ENCODE measurements at regions not wholly inside any gene's neighbourhood (a gene's known extent, or its start where the extent isn't known, plus 50 kb on each side); places are given as distances from the start of the nearest gene placed in this dataset.
"Not testable (repeated sequence)": the region's sequence is repeated elsewhere in the genome, so short reads cannot be mapped to it uniquely, and the experiment has no call there.

DNA sequence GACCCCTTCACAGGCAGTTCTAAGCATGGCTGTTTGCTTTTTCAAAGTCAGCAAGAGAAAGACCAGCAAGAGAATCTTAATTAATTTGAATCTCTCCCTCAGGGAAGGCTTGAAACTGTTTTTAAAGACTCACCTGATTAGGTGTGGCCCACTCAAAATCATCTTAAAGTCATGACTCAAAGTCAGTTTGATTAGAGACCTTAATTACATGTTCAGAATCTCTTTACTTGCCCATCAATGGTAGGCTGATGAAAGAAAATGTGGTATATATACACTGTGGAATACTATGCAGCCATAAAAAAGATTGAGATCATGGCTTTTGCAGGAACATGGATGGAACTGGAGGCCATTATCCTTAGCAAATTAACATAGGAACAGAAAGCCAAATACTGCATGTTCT lies 247.5 kb upstream of the PRKX start:
- no peak for DNase-seq
- TF ChIP-seq GATA1 (IDR thresholded peaks at IDR 0.05; ENCODE audit: low read depth, low read length) = no peak
- TF ChIP-seq POLR2A (IDR thresholded peaks at IDR 0.05; ENCODE audit: low read length) = no peak

DNA sequence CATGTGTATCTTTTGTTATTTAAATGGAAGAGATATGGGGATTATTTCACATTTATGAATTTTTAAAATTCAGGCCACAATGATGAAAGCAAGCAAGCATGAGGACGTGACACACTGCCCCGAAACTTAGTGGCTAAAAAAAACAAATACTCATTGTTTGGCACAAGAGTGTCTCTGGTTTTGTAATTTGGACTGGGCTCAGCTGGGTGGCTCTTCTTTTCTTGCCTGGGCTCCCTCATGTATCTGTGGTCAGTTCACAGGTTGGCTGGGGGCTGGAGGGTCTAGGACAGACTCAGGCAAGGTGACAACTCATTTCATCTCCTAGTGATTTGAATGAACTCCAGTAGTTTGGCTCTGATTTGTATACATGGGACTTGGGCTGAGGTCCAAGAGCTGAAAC lies 238.4 kb upstream of the PRKX start:
- DNase-seq = no peak
- TF ChIP-seq GATA1 (IDR thresholded peaks at IDR 0.05; ENCODE audit: low read depth, low read length) (no peak), POLR2A (IDR thresholded peaks at IDR 0.05; ENCODE audit: low read length) (no peak)

DNA sequence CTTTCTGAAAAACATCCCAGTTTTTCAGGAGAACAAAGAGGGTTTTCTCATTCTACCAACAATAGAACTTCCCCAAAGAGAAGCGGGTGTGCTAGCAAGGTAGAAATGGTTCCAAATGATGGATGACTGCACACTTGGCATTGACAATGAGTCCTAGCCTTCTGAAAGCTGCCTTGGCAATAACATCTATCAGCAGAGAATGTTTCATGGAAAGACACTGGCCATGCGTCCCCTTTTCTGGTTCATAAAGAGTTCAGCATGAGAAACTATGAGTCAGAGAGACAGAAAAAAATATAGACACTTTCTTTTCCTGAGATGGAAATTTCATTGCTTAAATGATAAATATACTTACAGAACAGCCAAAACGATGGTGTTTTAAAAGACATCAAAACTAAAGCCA lies 236.9 kb upstream of the PRKX start:
- DNase-seq = no peak
- TF ChIP-seq POLR2A (IDR thresholded peaks at IDR 0.05; ENCODE audit: low read length) = no peak
- no peak for TF ChIP-seq GATA1 (IDR thresholded peaks at IDR 0.05; ENCODE audit: low read depth, low read length)

DNA sequence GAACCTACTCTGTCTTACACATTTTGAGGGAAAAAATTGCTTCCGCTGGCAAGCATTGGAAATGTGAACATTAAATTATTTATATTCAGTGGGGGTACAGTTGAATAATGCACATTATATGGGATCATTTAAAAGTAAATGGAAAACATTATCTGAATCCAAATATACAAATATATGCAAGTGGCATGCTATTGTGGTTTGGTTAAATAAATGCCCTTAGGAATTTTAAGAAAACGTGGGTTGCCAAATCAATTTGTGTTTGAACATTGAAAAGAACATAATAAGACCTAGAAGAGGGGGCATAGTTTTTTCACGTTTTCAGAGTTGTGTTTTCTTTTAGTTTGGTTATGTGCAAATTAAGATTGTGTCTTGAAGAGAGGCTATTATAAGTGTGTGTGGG lies 230.5 kb upstream of the PRKX start:
- TF ChIP-seq GATA1 (IDR thresholded peaks at IDR 0.05; ENCODE audit: low read depth, low read length) = no peak
- no peak for TF ChIP-seq POLR2A (IDR thresholded peaks at IDR 0.05; ENCODE audit: low read length)

DNA sequence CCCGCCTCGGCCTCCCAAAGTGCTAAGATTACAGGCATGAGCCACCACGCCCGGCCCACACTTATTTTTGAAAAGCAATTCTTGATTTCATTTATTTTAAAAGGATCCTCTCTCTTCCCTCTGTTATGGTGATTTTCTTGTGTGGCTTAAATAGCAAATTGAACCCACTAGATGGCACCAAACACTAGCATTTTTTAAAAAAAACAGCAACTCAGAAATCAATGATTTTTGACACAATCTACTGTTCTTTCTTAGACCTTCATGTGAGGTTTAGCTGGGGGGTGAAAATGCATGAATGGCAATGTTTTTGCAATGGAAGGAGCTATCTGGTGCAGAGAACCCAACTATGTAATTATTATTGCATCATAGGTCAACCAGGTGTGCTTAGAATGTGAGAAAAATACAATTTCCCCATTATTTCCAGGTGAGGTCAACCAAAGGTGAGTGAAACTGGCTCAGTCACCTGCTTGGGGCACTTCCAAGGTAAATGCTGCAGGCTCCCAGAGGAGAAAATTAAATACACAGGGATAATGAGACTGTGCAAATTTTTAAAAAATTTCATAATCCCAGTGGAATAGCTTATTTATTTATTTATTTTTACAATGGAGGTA lies 226.7 kb upstream of the PRKX start:
- peak; percentile 3 to 15 for DNase-seq

More for the DNA sequence above, 230.5 kb upstream of the PRKX start:
- no peak for DNase-seq

DNA sequence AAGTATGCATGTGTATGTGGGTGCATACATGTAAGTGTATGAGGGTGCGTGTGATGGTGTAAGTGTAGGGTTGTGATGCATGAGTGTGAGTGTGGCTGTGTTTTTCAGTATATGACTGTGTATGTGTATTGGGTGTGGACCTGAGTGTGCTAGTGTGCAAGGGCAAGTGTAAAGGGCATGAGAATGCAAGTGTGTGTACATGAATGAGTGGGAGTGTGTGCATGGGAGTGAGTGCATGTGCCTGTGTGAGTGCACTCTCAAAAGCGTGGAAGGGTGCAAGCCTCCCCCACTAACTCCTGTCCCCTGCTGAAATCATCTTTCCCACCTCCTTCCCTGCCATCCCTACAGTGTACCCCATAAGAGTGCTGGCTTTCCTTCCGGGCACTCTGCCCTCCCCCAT lies 225.1 kb upstream of the PRKX start:
- TF ChIP-seq GATA1 (IDR thresholded peaks at IDR 0.05; ENCODE audit: low read depth, low read length) = no peak
- DNase-seq = no peak

More for the DNA sequence above, 226.7 kb upstream of the PRKX start:
- TF ChIP-seq POLR2A (IDR thresholded peaks at IDR 0.05; ENCODE audit: low read length) (no peak), GATA1 (IDR thresholded peaks at IDR 0.05; ENCODE audit: low read depth, low read length) (no peak)

DNA sequence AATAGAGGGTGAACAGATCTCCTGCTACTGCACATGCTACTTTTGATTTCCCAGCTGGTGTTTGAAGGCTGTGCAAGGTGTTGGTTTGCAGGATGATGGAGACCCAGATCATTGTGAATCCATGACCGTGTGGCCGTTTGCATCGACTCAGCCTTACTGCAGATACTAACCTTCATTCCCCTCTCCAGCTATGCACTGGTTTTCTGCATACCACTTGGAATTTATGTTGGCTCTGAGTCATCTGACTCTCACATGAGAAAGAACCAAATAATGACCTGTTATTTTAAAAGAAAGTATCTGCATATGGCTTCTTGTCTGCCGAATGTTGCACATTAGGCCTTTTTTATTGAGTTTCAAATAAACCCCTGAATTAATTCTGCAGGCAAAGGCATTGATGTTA lies 221.7 kb upstream of the PRKX start:
- not testable (repeated sequence) for DNase-seq

DNA sequence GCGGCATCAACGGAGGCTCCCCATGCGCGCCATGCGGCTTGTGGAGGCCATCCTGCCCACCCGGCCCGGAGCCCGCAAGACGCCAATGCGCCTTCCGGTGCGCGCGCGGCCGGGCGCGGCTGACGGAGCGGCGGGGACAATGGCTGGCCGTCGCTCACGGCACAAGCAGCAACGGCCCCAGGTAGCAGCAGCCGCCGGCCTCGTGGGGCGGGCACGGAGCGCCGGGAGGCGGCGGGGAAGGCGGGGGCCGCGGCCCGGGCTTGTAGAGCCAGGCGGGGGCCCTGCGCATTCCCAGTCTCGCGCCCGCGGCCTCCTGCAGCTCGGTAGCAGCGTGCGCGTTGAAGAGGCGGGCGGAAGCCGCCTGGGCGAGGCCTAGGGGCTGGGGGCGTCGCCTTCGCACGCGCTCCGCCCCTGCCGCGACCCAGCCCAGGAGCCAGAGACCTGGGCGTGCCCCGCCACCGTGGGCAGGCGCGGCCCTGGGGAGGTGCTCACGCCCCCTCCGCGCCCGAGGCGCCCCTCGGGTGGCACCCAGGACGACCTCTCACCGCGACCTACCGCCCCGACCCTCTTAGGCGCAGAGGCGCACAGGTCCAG lies 207.1 kb upstream of the PRKX start:
- DNase-seq = not testable (repeated sequence)

DNA sequence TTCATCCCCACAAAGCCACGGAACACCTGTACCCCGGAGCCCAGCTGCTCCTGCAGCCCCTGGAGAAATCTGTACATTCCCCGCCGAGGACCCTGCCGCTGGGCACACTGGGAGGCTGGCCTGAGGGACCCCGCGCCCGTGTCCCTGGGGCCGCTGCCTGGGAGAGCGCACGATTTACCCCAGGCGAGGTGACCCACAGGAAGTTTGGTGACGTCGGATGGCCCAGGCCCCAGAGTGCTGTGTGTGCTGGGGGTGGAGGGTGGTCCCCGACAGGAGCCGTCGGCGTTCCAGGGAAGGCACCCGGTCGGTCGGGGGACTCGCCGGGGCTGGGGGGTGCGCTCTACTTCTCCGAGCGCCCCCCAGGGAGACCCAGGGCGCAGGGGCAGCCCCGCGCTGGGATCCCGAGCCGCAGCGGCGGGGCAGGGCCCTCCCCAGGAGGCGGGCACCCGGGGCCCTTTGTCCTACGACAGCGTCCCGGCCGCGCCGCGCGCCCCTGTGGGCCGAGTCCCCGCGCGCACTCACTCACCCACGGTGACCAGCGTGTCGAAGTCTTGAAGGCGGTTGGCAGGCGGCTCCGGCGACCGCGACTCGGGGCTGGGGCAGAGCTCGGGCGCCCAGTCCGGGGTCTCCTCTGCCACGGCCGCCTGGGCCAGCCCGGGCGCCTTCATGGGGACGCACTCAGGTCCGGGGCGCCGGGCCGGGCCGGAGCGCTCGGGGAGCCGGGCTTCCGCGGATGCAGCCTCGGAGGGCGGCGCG lies 206.4 kb upstream of the PRKX start:
- not testable (repeated sequence) for DNase-seq

DNA sequence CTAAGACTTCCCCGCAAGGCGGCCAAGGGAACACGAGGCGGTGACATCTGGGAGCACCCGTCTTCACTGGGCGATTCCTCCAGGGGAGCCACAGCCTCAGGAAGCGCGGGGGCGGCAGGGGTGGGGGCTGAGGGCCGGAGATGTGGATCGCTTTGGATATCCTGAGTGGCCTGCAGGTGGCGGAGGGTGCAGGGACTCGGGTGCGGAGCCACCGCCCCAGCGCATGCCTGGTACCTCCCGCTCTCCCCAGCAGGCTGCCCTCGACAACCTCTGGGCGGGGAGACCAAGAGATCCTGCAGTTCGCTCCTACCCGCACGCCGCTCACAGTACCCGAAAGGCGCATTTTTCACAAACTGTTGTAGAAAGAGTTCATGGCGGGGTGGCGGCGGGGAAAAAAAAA lies 201.4 kb upstream of the PRKX start:
- DNase-seq = not testable (repeated sequence)

DNA sequence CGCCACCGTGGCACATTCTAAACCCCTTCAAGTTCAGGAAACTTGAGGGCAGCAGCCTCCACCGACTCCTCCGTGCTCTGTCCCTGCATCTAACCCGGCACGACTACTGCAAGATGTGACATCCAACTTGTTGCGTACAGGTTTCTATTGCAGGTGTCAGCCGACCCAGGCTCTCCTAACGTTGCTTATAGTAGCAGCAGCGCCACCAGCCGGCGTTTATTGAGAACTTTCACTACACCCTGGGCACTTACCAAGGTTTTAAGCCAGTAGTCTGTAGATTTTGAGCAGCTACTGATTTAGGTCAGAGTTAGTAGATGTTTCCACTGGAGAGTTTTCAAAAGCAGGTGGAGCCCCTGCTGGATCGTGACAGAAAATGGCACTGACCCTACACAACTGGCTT lies 200.6 kb upstream of the PRKX start:
- DNase-seq = not testable (repeated sequence)

DNA sequence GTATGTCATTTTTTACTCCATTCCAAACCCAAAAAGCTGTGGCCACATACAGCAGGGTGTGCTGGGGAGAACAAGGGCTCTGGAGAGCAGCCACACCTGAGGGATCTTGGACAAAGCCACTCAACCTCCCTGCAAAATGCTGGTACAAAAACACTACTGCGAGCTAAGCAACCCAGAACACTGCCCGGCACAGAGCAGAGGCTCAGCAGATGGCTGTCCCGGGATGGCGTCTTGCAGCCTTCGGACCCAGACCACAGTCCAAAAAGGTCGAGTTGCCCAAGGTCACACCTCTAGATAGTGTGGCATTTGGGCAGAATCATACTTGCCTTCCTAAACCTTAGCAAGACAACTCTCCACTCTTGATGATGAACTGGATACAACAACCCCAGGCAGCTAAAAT lies 197.6 kb upstream of the PRKX start:
- DNase-seq = not testable (repeated sequence)

DNA sequence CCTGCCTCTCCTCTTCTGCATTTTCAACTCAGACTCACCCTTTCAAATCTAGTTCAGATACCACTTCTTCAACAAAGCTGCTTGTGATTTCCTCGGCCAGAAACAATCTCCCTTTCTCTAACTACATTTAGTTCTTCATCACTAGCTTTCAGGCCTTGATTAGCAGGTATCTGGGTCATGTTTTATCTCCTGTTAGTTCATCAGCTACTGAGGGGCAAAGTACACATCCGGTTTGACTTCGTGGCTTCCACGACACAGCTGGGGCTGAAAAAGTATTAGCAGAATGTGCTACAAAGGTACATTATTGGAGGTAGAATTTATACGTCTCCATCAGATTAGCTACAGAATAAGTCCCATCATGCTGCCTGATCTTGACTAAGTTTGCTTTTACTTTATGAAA lies 197.2 kb upstream of the PRKX start:
- DNase-seq = not testable (repeated sequence)

DNA sequence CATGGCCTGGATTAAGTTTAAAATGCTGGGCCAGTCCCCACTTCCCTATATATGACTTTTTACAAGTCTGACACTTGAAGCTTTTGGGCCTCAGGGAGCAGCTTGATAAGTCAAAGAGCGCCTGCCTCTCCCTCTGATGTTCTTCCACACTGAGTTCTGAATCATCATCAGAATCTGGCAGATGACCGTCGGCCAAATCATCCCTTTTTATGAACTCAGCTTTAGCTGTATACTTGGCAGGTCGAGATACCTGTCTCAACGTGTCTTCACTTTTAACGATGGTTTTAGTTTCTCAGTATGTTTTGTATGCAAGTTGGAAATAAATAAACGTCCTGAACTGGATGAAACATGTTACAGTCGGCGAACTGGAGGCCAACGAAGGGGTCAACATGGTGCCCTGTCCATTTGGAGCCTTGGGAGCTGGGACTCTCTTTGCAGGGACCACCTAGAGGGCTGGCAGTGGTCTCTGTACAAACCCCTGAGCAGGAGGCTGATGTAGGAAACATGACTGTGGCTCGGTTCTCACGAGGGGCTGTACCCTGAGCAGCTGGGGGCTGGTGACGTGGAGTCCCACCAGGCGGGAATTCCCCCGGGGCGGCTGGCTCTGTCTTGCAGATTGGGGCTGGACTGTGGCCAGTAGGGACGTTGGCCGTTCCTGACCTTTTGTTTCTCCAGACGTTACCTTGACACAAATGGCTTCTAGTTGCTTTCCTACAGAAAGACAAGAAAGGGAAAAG lies 192.2 kb upstream of the PRKX start:
- not testable (repeated sequence) for DNase-seq

DNA sequence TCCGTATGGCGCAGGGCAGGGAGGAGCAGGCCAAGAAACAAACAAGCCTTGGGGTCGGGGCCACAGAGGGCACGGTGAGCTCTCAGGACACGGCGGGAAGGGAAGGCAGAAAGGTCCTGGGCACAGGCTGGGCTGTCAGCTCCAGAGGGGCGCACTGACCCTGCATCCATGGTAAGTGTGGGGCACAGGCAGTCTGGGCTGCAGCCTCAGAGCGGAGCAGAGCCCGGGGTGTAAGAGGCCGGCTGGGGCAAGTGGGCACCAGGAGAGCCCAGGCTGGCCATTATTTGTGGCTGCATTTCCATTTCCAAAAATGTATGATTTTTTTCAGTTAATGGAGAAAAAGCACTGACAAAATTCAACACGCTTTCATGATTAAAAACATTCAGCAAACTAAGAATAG lies 188.8 kb upstream of the PRKX start:
- DNase-seq = not testable (repeated sequence)

DNA sequence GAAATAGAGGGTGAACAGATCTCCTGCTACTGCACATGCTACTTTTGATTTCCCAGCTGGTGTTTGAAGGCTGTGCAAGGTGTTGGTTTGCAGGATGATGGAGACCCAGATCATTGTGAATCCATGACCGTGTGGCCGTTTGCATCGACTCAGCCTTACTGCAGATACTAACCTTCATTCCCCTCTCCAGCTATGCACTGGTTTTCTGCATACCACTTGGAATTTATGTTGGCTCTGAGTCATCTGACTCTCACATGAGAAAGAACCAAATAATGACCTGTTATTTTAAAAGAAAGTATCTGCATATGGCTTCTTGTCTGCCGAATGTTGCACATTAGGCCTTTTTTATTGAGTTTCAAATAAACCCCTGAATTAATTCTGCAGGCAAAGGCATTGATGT lies 183.3 kb upstream of the PRKX start:
- not testable (repeated sequence) for DNase-seq

DNA sequence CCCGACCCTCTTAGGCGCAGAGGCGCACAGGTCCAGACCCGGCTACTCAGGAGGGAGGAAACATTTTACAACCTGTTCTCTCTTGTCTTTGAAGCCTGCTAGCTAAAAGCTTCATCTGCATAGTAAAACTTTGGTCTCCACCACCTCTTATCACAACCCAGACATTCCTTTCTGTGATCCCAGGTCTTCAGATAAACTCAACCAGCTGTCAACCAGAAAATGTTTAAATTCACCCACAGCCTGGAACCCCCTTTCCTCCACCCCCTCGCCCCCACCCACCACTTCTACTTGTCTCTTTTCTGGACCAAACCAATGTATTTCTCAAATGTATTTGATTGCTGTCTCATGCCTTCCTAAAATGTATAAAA lies 169.1 kb upstream of the PRKX start:
- not testable (repeated sequence) for DNase-seq

DNA sequence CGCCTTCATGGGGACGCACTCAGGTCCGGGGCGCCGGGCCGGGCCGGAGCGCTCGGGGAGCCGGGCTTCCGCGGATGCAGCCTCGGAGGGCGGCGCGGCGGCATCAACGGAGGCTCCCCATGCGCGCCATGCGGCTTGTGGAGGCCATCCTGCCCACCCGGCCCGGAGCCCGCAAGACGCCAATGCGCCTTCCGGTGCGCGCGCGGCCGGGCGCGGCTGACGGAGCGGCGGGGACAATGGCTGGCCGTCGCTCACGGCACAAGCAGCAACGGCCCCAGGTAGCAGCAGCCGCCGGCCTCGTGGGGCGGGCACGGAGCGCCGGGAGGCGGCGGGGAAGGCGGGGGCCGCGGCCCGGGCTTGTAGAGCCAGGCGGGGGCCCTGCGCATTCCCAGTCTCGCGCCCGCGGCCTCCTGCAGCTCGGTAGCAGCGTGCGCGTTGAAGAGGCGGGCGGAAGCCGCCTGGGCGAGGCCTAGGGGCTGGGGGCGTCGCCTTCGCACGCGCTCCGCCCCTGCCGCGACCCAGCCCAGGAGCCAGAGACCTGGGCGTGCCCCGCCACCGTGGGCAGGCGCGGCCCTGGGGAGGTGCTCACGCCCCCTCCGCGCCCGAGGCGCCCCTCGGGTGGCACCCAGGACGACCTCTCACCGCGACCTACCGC lies 168.6 kb upstream of the PRKX start:
- not testable (repeated sequence) for DNase-seq

DNA sequence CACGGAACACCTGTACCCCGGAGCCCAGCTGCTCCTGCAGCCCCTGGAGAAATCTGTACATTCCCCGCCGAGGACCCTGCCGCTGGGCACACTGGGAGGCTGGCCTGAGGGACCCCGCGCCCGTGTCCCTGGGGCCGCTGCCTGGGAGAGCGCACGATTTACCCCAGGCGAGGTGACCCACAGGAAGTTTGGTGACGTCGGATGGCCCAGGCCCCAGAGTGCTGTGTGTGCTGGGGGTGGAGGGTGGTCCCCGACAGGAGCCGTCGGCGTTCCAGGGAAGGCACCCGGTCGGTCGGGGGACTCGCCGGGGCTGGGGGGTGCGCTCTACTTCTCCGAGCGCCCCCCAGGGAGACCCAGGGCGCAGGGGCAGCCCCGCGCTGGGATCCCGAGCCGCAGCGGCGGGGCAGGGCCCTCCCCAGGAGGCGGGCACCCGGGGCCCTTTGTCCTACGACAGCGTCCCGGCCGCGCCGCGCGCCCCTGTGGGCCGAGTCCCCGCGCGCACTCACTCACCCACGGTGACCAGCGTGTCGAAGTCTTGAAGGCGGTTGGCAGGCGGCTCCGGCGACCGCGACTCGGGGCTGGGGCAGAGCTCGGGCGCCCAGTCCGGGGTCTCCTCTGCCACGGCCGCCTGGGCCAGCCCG lies 167.9 kb upstream of the PRKX start:
- not testable (repeated sequence) for DNase-seq

DNA sequence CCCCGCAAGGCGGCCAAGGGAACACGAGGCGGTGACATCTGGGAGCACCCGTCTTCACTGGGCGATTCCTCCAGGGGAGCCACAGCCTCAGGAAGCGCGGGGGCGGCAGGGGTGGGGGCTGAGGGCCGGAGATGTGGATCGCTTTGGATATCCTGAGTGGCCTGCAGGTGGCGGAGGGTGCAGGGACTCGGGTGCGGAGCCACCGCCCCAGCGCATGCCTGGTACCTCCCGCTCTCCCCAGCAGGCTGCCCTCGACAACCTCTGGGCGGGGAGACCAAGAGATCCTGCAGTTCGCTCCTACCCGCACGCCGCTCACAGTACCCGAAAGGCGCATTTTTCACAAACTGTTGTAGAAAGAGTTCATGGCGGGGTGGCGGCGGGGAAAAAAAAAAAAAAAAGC lies 162.9 kb upstream of the PRKX start:
- DNase-seq = not testable (repeated sequence)

DNA sequence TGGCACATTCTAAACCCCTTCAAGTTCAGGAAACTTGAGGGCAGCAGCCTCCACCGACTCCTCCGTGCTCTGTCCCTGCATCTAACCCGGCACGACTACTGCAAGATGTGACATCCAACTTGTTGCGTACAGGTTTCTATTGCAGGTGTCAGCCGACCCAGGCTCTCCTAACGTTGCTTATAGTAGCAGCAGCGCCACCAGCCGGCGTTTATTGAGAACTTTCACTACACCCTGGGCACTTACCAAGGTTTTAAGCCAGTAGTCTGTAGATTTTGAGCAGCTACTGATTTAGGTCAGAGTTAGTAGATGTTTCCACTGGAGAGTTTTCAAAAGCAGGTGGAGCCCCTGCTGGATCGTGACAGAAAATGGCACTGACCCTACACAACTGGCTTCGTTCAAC lies 162.2 kb upstream of the PRKX start:
- DNase-seq = not testable (repeated sequence)

All from erythroblast (primary cell).